ENCODE measurements at regions not wholly inside any gene's neighbourhood (a gene's known extent, or its start where the extent isn't known, plus 50 kb on each side); places are given as distances from the start of the nearest gene placed in this dataset.

DNA sequence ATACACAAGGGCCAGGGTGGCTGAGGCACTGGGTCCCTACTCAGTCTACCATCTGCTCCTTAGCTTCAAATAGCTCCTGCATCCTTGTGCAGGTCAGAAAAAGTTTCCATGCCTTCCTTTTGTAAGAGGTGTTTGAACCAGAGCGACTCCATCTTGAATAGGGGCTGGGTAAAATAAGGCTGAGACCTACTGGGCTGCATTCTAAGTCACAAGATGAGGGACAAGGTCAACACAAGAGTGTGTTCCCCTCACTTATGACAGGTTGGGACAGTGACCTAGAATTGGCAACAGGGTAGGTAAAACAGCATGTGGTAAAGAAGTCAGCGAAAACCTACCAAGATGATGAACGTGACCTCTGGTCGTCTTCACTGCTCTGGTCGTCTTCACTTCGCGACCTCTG lies 120.5 kb downstream of the KCNK1 start:
- Histone ChIP-seq H3K4me1 (ENCODE audit: control insufficient read depth, insufficient read depth, low read length) (no peaks in the 10 kb centered on the region), H3K9me3 (ENCODE audit: control insufficient read depth, insufficient read depth, low read depth, low read length) (no peaks in the 10 kb centered on the region), H3K36me3 (ENCODE audit: control insufficient read depth in 2 of 2, insufficient read depth in 1 of 2, low read length in 2 of 2) (no peaks in the 10 kb centered on the region), H3K27ac (ENCODE audit: extremely low read depth, low read depth, low read length) (no peak overlapping the region), H3K4me3 (ENCODE audit: low read depth, low read length) (no peak overlapping the region)
- no peak for TF ChIP-seq ZNF157 (tag by site-specific recombination; IDR thresholded peaks at IDR 0.05)
- no peak for TF ChIP-seq BCL11B (tag by site-specific recombination; IDR thresholded peaks at IDR 0.05; ENCODE audit: low read depth)
- TF ChIP-seq ZIC2 (tag by site-specific recombination; IDR thresholded peaks at IDR 0.05), result no peak
- TF ChIP-seq, protein P1, sequence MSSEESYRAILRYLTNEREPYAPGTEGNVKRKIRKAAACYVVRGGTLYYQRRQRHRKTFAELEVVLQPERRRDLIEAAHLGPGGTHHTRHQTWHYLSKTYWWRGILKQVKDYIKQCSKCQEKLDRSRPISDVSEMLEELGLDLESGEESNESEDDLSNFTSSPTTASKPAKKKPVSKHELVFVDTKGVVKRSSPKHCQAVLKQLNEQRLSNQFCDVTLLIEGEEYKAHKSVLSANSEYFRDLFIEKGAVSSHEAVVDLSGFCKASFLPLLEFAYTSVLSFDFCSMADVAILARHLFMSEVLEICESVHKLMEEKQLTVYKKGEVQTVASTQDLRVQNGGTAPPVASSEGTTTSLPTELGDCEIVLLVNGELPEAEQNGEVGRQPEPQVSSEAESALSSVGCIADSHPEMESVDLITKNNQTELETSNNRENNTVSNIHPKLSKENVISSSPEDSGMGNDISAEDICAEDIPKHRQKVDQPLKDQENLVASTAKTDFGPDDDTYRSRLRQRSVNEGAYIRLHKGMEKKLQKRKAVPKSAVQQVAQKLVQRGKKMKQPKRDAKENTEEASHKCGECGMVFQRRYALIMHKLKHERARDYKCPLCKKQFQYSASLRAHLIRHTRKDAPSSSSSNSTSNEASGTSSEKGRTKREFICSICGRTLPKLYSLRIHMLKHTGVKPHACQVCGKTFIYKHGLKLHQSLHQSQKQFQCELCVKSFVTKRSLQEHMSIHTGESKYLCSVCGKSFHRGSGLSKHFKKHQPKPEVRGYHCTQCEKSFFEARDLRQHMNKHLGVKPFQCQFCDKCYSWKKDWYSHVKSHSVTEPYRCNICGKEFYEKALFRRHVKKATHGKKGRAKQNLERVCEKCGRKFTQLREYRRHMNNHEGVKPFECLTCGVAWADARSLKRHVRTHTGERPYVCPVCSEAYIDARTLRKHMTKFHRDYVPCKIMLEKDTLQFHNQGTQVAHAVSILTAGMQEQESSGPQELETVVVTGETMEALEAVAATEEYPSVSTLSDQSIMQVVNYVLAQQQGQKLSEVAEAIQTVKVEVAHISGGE (tag by site-specific recombination; conservative IDR thresholded peaks at IDR 0.05; ENCODE audit: low read depth), result no peak
- TF ChIP-seq, protein P2, sequence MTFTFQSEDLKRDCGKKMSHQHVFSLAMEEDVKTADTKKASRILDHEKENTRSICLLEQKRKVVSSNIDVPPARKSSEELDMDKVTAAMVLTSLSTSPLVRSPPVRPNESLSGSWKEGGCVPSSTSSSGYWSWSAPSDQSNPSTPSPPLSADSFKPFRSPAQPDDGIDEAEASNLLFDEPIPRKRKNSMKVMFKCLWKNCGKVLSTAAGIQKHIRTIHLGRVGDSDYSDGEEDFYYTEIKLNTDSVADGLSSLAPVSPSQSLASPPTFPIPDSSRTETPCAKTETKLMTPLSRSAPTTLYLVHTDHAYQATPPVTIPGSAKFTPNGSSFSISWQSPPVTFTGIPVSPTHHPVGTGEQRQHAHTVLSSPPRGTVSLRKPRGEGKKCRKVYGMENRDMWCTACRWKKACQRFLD (tag by site-specific recombination; IDR thresholded peaks at IDR 0.05), result no peak
- TF ChIP-seq, protein P3, sequence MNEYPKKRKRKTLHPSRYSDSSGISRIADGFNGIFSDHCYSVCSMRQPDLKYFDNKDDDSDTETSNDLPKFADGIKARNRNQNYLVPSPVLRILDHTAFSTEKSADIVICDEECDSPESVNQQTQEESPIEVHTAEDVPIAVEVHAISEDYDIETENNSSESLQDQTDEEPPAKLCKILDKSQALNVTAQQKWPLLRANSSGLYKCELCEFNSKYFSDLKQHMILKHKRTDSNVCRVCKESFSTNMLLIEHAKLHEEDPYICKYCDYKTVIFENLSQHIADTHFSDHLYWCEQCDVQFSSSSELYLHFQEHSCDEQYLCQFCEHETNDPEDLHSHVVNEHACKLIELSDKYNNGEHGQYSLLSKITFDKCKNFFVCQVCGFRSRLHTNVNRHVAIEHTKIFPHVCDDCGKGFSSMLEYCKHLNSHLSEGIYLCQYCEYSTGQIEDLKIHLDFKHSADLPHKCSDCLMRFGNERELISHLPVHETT (tag by site-specific recombination; IDR thresholded peaks at IDR 0.05), result no peak
- TF ChIP-seq, protein P4, sequence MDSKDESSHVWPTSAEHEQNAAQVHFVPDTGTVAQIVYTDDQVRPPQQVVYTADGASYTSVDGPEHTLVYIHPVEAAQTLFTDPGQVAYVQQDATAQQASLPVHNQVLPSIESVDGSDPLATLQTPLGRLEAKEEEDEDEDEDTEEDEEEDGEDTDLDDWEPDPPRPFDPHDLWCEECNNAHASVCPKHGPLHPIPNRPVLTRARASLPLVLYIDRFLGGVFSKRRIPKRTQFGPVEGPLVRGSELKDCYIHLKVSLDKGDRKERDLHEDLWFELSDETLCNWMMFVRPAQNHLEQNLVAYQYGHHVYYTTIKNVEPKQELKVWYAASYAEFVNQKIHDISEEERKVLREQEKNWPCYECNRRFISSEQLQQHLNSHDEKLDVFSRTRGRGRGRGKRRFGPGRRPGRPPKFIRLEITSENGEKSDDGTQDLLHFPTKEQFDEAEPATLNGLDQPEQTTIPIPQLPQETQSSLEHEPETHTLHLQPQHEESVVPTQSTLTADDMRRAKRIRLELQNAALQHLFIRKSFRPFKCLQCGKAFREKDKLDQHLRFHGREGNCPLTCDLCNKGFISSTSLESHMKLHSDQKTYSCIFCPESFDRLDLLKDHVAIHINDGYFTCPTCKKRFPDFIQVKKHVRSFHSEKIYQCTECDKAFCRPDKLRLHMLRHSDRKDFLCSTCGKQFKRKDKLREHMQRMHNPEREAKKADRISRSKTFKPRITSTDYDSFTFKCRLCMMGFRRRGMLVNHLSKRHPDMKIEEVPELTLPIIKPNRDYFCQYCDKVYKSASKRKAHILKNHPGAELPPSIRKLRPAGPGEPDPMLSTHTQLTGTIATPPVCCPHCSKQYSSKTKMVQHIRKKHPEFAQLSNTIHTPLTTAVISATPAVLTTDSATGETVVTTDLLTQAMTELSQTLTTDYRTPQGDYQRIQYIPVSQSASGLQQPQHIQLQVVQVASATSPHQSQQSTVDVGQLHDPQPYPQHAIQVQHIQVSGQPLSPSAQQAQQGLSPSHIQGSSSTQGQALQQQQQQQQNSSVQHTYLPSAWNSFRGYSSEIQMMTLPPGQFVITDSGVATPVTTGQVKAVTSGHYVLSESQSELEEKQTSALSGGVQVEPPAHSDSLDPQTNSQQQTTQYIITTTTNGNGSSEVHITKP (tag by site-specific recombination; IDR thresholded peaks at IDR 0.05), result no peak
- no peak for TF ChIP-seq ZNF132 (tag by site-specific recombination; IDR thresholded peaks at IDR 0.05; ENCODE audit: borderline replicate concordance)
- TF ChIP-seq, protein P5, sequence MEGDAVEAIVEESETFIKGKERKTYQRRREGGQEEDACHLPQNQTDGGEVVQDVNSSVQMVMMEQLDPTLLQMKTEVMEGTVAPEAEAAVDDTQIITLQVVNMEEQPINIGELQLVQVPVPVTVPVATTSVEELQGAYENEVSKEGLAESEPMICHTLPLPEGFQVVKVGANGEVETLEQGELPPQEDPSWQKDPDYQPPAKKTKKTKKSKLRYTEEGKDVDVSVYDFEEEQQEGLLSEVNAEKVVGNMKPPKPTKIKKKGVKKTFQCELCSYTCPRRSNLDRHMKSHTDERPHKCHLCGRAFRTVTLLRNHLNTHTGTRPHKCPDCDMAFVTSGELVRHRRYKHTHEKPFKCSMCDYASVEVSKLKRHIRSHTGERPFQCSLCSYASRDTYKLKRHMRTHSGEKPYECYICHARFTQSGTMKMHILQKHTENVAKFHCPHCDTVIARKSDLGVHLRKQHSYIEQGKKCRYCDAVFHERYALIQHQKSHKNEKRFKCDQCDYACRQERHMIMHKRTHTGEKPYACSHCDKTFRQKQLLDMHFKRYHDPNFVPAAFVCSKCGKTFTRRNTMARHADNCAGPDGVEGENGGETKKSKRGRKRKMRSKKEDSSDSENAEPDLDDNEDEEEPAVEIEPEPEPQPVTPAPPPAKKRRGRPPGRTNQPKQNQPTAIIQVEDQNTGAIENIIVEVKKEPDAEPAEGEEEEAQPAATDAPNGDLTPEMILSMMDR (tag by site-specific recombination; IDR thresholded peaks at IDR 0.05), result no peak
- no peak for TF ChIP-seq OSR2 (tag by site-specific recombination; IDR thresholded peaks at IDR 0.05)
- no peak for TF ChIP-seq ZNF510 (tag by site-specific recombination; IDR thresholded peaks at IDR 0.05; ENCODE audit: insufficient replicate concordance)
- TF ChIP-seq ZNF19 (tag by site-specific recombination; IDR thresholded peaks at IDR 0.05; ENCODE audit: low read depth), result no peak
- TF ChIP-seq ZNF501 (tag by site-specific recombination; IDR thresholded peaks at IDR 0.05), result no peak
- TF ChIP-seq, protein P6, sequence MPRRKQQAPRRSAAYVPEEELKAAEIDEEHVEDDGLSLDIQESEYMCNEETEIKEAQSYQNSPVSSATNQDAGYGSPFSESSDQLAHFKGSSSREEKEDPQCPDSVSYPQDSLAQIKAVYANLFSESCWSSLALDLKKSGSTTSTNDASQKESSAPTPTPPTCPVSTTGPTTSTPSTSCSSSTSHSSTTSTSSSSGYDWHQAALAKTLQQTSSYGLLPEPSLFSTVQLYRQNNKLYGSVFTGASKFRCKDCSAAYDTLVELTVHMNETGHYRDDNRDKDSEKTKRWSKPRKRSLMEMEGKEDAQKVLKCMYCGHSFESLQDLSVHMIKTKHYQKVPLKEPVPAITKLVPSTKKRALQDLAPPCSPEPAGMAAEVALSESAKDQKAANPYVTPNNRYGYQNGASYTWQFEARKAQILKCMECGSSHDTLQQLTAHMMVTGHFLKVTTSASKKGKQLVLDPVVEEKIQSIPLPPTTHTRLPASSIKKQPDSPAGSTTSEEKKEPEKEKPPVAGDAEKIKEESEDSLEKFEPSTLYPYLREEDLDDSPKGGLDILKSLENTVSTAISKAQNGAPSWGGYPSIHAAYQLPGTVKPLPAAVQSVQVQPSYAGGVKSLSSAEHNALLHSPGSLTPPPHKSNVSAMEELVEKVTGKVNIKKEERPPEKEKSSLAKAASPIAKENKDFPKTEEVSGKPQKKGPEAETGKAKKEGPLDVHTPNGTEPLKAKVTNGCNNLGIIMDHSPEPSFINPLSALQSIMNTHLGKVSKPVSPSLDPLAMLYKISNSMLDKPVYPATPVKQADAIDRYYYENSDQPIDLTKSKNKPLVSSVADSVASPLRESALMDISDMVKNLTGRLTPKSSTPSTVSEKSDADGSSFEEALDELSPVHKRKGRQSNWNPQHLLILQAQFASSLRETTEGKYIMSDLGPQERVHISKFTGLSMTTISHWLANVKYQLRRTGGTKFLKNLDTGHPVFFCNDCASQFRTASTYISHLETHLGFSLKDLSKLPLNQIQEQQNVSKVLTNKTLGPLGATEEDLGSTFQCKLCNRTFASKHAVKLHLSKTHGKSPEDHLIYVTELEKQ (tag by site-specific recombination; IDR thresholded peaks at IDR 0.05; ENCODE audit: borderline replicate concordance), result no peak
- TF ChIP-seq ZNF571 (tag by site-specific recombination; IDR thresholded peaks at IDR 0.05), result no peak
- no peak for TF ChIP-seq ZNF211 (tag by site-specific recombination; IDR thresholded peaks at IDR 0.05; ENCODE audit: low read depth)
- no peak for TF ChIP-seq BCL11A (tag by site-specific recombination; IDR thresholded peaks at IDR 0.05; ENCODE audit: low read depth)
- no peak for TF ChIP-seq ZNF768 (tag by site-specific recombination; IDR thresholded peaks at IDR 0.05)
- no peak for TF ChIP-seq KLF10 (tag by site-specific recombination; IDR thresholded peaks at IDR 0.05)
- no peak for TF ChIP-seq HOXA7 (CRISPR knock-in tag; IDR thresholded peaks at IDR 0.05; ENCODE audit: borderline replicate concordance)
- ChIA-PET CTCF (interaction anchor here (0.6 to 1.0 kb wide), 3 partner anchors 84 to 179 kb away, joined by 3 read pairs; no protein-coding TSS in a partner anchor), POLR2A (no interaction called here)

Data from HEK293 (cell line).